ENCODE measurements at regions not wholly inside any gene's neighbourhood (a gene's known extent, or its start where the extent isn't known, plus 50 kb on each side); places are given as distances from the start of the nearest gene placed in this dataset.
A peak's percentile ranks its signal among the peaks of the same experiment; 100 is the strongest.

DNA sequence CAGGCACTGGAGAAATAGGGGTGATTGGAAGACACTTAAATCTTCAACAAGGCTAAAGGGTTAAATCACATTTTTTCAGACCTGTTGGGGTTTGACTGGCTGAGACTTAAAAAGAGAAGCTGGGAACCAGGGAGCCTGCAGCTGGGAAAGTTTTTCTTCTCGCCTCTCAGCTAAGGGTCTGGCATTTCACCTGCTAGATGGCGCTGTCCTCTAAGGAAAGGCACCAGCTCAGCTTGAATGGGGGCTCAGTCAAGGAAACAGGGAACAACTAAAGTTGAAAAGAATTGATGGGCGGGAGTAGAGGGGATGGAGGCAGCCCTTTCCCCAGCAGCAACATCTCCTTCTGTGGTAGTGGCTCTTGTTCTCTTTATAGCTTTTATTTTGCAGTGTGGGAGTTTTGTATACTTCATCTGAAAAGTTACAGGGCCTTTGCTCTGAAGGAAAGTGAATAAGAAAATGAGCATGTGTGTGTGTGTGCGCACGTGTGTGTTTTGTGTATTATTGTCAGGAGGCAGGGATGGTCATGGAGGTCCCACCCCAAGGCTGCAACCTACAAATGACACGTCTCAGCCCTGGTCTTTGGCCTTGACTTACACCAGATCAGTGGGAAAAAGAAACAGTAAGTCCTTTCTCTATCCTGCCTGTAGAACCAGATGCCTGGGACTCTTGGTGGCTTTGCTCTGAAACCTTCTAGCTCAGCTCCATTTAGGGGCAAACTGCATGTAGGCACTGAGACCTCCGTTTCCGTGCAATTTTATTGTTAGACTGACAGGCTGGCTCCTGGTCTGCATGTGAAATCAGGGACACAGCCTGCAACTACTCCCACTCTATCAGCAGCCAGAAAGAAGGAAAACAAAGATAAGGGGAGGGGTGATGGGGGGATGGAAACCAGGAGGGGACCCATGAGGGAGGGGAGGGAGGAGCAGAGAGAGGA lies 316.2 kb upstream of the CLINT1 start:
- peak; percentile 61 for DNase-seq

- DNase-seq, result no peak
These were observed 315.1 kb upstream of the CLINT1 start for GRCh38 chr5:158174026-158174425.

DNA sequence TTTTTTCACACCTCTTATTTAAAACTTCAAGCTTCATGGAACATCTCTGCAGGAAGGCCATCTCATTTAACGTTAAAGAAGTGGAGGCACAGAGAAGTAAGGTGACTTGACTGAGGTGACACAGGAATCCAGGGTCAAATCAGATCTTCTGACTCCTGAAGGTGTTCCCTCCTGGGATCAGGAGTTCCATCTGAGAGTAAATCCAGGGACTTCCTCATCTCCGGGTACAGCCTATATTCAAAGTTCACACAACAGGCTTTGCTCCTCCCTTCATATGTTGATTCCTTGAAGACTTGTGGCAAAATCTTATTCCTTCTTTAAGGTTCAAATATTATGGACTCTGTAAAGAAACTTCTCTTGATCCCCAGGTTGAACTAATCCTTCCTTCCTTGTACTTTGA lies 313.1 kb upstream of the CLINT1 start:
- DNase-seq, result no peak

- no peak for DNase-seq
These were observed 311.6 kb upstream of the CLINT1 start for GRCh38 chr5:158170534-158170933.

DNA sequence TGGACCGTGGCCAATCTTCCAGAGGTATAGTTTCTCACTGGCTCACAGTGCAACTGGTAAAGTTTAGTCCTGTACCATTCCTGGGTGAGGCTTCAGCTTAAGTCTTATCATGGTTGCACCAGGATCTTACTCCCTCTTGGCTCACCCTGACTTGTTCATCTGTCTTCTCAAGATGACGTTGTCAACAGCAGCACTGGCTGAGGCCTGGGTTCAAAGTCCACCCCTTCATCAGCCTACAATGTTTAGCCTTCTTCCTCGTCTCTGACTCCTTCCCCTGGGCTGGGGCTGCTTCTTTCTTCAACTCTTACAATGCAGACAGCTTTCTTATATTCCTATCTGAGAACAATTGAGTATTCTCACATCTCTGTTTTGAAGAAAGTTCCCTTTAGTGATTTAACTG lies 311.1 kb upstream of the CLINT1 start:
- DNase-seq, result no peak

- no peak for DNase-seq
These were observed 307.5 kb upstream of the CLINT1 start for GRCh38 chr5:158166424-158166823.

GRCh38 chr5:158165647-158166046 lies 306.7 kb upstream of the CLINT1 start:
- DNase-seq, result no peak

DNA sequence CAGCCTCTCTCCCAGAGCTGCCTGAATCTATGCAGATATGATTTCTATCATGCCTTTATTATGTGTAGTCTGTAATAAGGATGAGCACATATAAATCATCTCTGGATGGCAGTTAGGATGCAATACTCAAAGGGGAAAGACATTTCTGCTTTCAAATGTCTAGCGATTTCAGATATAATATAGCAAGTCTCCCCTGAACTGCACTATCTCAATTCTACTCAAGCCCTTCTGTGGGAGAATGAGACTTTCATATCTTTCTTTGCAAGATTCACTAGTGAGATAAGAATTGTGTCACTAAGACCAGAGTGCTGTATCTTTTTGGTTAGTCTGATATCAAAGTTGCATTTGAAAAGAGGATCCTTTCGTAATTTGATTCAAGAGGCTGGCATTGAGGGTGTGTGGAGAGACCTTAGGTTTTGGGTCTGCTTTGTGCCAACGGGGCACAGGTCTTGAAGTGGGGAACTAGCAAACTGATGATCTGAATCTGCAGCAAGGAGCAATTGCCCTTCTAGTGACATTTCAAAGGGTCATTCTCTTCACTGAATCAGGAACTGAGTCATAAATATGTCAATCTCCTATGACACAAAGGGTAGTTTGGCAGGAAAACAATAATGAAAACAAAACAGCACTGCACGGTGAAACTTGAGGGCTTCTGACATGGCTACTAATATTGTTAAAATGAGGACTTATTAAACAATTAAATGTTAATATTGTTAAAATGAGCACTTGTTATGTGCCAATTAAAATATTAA lies 305.5 kb upstream of the CLINT1 start:
- DNase-seq, result no peak

DNA sequence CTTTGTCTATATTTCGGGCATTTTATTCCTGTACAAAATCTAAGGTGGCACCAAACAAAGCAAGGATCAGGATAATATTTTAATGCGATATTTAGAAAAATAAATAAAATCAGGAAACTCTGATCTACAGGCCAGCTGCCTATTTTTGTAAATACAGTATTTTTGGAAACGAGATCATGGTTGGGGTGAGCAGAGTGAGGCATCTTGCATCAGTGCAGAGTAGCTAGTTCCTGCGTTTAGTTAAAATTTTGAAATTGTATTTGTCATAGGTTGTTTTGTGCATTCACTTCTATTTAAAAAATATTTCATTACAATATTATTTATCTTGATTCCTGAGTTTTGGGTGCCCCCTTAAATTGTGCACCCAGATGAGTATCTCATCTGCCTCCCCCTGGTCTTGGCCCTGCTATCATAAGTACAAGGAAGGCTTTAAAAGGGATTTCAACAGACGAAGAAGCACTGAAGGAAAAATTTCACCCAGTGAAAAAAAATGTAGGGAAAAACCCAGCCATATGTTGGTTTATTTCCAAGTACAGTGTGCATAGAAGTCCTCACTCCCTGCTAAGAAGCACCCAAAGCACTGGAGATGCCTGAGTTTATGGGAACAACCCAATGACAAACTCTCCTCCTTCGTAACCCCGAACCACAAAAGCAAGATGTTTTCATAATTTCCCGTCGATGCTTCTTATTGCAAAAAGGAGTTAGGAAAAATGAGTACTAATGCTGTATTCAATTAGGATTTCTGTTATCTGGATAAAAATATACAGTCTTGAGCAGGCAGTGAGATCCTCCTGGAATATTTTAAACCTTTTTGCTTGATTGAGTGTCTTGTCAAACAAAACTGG lies 304.7 kb upstream of the CLINT1 start:
- DNase-seq, result no peak

GRCh38 chr5:158162479-158163034 lies 303.6 kb upstream of the CLINT1 start:
- DNase-seq, result no peak

GRCh38 chr5:158162026-158162425 lies 303.1 kb upstream of the CLINT1 start:
- DNase-seq, result no peak

- DNase-seq, result no peak
These were observed 300.7 kb upstream of the CLINT1 start for GRCh38 chr5:158159621-158160020.

GRCh38 chr5:158155811-158156505 lies 297.0 kb upstream of the CLINT1 start:
- DNase-seq, result no peak

DNA sequence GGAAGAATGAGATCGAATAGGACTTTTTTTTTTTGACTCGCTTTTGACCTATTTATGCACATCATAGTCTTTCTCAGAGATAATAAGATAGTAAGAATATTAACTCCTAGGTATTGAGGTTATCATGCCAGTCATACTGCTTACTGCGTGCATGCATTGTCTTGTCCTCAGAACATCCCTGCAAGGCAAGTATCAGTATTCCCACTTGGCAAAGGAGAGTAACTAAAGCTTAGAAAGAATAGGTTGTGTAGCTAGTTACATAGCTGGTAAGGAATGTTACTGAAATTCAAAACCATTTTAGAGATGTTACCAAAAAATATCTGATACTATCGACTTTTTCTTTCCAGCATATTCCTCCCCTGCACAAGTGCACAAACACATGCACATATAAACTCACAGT lies 296.1 kb upstream of the CLINT1 start:
- DNase-seq, result no peak

DNA sequence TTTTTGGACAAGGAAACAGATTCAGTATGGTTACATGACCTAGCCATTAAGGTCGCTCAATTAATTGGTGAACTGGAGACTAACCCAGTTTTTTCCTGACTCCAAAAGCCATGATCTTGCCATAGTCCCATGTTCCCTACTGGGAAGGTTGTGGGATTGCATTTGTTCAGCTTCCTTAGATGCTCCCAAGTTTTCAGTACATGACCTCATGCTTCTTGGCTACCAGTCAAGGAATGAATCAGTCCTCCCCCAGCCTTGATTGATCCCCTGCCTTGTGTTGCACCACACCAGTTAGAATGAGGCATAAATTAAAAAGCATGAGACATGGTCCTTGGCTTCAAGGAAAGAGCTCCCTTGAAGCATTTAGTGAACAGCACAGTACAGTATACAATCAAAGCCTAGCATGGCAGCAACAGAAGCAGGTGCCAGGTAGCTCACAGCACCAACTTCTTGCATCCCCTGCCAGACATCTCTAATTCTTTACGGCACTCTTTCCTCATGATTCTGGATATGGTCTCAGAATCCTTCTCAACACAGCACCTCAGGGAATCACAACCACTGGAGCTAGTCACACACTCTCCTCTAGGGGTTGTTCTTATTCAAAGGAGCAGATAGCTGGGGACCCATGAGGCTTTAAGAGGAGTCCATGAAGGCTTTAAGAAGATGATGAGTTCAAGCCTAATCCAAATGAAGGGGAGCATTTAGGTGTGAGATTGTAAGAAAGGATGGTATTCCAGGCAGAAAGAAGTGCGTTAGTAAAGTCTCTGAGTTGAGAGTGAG lies 295.5 kb upstream of the CLINT1 start:
- no peak for DNase-seq

DNA sequence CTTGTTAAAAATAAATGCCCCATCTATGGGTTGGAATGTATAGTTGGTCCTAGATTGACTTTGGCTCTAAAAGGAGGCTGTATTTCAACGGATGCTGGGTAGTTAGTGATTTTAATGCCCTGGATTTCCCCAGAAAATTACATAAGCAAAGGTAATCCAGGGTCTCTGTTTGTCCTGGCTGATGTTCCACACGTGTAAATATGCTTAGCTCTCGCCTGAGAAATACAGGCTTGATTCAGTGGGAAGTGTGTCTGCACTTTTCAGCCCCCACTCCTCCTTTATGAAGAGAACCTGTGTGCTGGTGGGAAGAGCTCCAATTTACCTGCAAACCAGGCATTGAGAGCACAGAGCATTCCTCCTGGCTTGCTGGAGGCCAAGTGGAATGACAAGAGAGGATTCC lies 294.6 kb upstream of the CLINT1 start:
- DNase-seq, result no peak

DNA sequence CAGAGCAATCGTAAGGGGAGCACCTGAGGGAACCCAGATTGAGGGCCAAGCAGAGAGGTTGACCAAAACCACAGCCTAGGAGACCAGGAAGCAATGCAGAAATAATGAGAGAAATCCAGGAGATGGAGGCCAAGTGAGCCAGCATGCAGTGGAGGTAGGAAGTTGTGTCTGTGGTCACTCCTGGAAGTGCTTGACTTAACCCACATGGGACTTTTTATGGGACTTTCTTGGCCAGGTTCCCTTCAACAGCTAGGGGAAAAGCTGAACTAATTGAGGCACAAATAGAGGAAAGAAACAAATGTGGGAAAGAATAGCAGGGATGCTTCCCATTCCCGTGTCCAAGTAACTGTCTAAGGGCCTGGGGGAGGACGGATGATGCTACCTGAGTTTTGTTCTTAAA lies 293.2 kb upstream of the CLINT1 start:
- DNase-seq, result no peak

GRCh38 chr5:158147227-158147626 lies 288.3 kb upstream of the CLINT1 start:
- no peak for DNase-seq

GRCh38 chr5:158145827-158146226 lies 286.9 kb upstream of the CLINT1 start:
- DNase-seq, result no peak

DNA sequence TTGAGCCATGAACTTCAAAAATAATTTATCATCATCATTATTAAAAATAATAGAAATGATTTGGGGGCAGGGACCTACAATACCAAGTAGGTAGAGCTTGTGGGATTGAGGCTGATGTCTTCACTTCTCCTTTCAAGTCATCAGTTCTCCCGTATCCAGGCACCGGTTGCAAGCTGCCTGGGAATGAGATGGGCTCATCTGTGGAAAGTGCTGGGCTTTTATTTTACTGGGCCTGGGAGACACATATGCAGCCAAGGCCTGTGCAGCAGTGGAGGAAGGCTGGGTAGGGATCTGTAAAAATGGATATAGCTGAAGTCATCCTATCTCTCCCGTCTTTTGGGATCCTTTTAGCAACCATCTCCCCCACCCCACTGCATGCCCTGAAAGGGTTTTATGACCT lies 284.1 kb upstream of the CLINT1 start:
- DNase-seq, result no peak

GRCh38 chr5:158142156-158142555 lies 283.2 kb upstream of the CLINT1 start:
- no peak for DNase-seq

Data from NCI-H2227 treated with DMSO at 0.1 percent for 48 hours (cell line).